ENCODE measurements at regions not wholly inside any gene's neighbourhood (a gene's known extent, or its start where the extent isn't known, plus 50 kb on each side); places are given as distances from the start of the nearest gene placed in this dataset.

- no peak overlapping the region for H2BK20ac ChIP-seq (ENCODE audit: low read depth, low read length, poor library complexity, severe bottlenecking)
- H4K20me1 ChIP-seq (ENCODE audit: control insufficient read depth, insufficient read depth, insufficient read length): no peaks in the 10 kb centered on the region
- no peak overlapping the region for H4K91ac ChIP-seq (ENCODE audit: insufficient read length, low read depth, low read length)
- no peak for DNase-seq
- no peak for TF ChIP-seq CTCF (conservative IDR thresholded peaks at IDR 0.05)
- H2AFZ ChIP-seq (ENCODE audit: low read length): no peak overlapping the region
- no peaks in the 10 kb centered on the region for H3K79me2 ChIP-seq (ENCODE audit: insufficient read depth, low read length)
- no peaks in the 10 kb centered on the region for H3K23me2 ChIP-seq (ENCODE audit: insufficient read length, low read depth, low read length, poor library complexity, severe bottlenecking)
- Mint-ChIP-seq H3K36me3 (ENCODE audit: insufficient read depth in 1 of 3, low read depth in 3 of 3) (no peaks in the 10 kb centered on the region; a peak in 1 of 7 replicates), H3K27ac (no peak overlapping the region), H3K4me3 (no peak overlapping the region), H3K4me1 (peaks cover 3 to 7% of the 10 kb centered on the region in 2 experiments; a peak in 3 of 4 replicates), H3K9me3 (no peaks in the 10 kb centered on the region), H3K27me3 (ENCODE audit: low read depth) (peaks cover 79% of the 10 kb centered on the region)
- H2BK120ac ChIP-seq (ENCODE audit: low read depth, low read length, poor library complexity, severe bottlenecking): no peak overlapping the region
- H3K56ac ChIP-seq (ENCODE audit: insufficient read length, low read depth, low read length): no peak overlapping the region
- H3K4ac ChIP-seq (ENCODE audit: low read depth, low read length): no peak overlapping the region
- H3K27me3 ChIP-seq (ENCODE audit: insufficient read depth, low read length): no peaks in the 10 kb centered on the region
- no peaks in the 10 kb centered on the region for H3K79me1 ChIP-seq (ENCODE audit: insufficient read depth, low read depth, low read length, poor library complexity, severe bottlenecking)
- H2BK12ac ChIP-seq (ENCODE audit: insufficient read length, low read depth, low read length): no peak overlapping the region
- H2BK15ac ChIP-seq (ENCODE audit: low read depth, low read length): no peak overlapping the region
- no peak overlapping the region for H4K5ac ChIP-seq (ENCODE audit: insufficient read length, low read depth, low read length)
- H2AK5ac ChIP-seq (ENCODE audit: insufficient read length, low read length): no peak overlapping the region
- no peak overlapping the region for H3K27ac ChIP-seq (ENCODE audit: insufficient read length, low read depth, low read length)
- H3K4me1 ChIP-seq (ENCODE audit: insufficient read depth, low read length): no peaks in the 10 kb centered on the region
- no peak overlapping the region for H3K14ac ChIP-seq (ENCODE audit: insufficient read depth, low read length)
- no peak overlapping the region for H2BK5ac ChIP-seq (ENCODE audit: insufficient read length, low read length)
- no peak overlapping the region for H4K8ac ChIP-seq (replicated peaks; ENCODE audit: insufficient read length, low read depth, low read length)
- H3K23ac ChIP-seq (ENCODE audit: insufficient read length, low read depth, low read length): no peak overlapping the region
- no peak overlapping the region for H3T11ph ChIP-seq (ENCODE audit: low read length)
- no peak overlapping the region for H3K18ac ChIP-seq (ENCODE audit: insufficient read length, low read depth, low read length)
- no peaks in the 10 kb centered on the region for H3K9me3 ChIP-seq (ENCODE audit: control insufficient read depth, low read depth, low read length)
- H3K4me2 ChIP-seq (ENCODE audit: insufficient read depth, insufficient read length, low read length): no peak overlapping the region
- no peak overlapping the region for H3K9ac ChIP-seq (ENCODE audit: extremely low read depth, insufficient read length, low read length)
- no CpG with 5 or more reads among the region's 6 CpGs for WGBS (ENCODE audit: extremely low coverage, insufficient read length, low lambda C conversion rate)
Observed at GRCh38 chr17:34788696-34789095, 172.6 kb downstream of the CCT6B start.

All from H9 (cell line).